Psoas muscle (tissue), 7 donors: ENCODE measurements at regions not wholly inside any gene's neighbourhood (a gene's known extent, or its start where the extent isn't known, plus 50 kb on each side); places are given as distances from the start of the nearest gene placed in this dataset.

Experiments used
- ATAC-seq, 4 donors: fragments of 200-7000 bp; cut with Tn5 transposase; one replicate each; pipeline ENCODE4 v1.9.1; 2020; ENCODE audit warnings: moderate library complexity in 3 of 4, mild to moderate bottlenecking in 2 of 4
- DNase-seq, 2 donors: peaks; one replicate each; pipeline ENCODE4 v3.0.0-alpha.2; 2020
- H3K27ac ChIP-seq: fragments of 200-600 bp; one replicate; pipeline ENCODE4 v1.8.0; 2022
- H3K27me3 ChIP-seq, 3 donors: fragments of 200-600 bp in 1 of 3; one replicate each; pipeline versions ENCODE4 v1.6.1 to v1.8.0; 2013 to 2022; ENCODE audit warnings: low read length in 2 of 3, mild to moderate bottlenecking in 2 of 3, moderate library complexity in 1 of 3; ENCODE audit not compliant: insufficient read depth in 3 of 3
- H3K36me3 ChIP-seq, 2 donors: fragments of 200-600 bp in 1 of 2; one replicate each; pipeline versions ENCODE4 v1.6.1 to v1.8.0; 2013 to 2022; ENCODE audit warnings: low read depth in 1 of 2, mild to moderate bottlenecking in 1 of 2, moderate library complexity in 1 of 2; ENCODE audit not compliant: insufficient read depth in 1 of 2
- H3K4me1 ChIP-seq: fragments of 200-600 bp; one replicate; pipeline ENCODE4 v1.8.0; 2022
- H3K4me3 ChIP-seq: fragments of 200-600 bp; one replicate; pipeline ENCODE4 v1.8.0; 2022; ENCODE audit warnings: mild to moderate bottlenecking
- H3K9me3 ChIP-seq: fragments of 200-600 bp; one replicate; pipeline ENCODE4 v1.8.0; 2022
- WGBS, 3 donors: extraction: QIAGEN DNeasy Blood & Tissue Kit; methylation state at CpG; one replicate each; pipeline versions ENCODE4 v1.1.6 to v1.1.7; 2013; 5-methylcytosine and 5-hydroxymethylcytosine counted together
- intact Hi-C, 2 donors: fragments of 100-400 bp; cut with DNase I; formaldehyde crosslinking; loops; one replicate each; pipeline versions ENCODE4 v1.11.0 to v1.14.2; 2022
- TF ChIP-seq, protein P1 (sequence below): fragments of 200-600 bp; IDR thresholded peaks from one replicate; pipeline ENCODE4 v1.8.0; 2022; ENCODE audit warnings: antibody characterized with exemption
- donor health status: healthy with polysubstance abuse.
- donor health status: DM: no; HTN: no; CAD: no; lungs with moderate emphysema.
- donor health status: Bipolar disorder and iron deficiency.
- donor health status: healthy.
- donor health status: DM: yes; HTN: yes; CAD: no.
- donor health status: DM: no; HTN: no; CAD: no.
- donor health status: DM: yes; HTN: yes; CAD: no.

- ATAC-seq = no peak
These were observed 265.9 kb downstream of the NEBL start for GRCh38 chr10:20631229-20631628.

GRCh38 chr10:20630092-20630643 lies 266.9 kb downstream of the NEBL start:
- no peaks in the 10 kb centered on the region for H3K27me3 ChIP-seq
- H3K27ac ChIP-seq = no peak overlapping the region
- H3K4me1 ChIP-seq = no peaks in the 10 kb centered on the region
- 77 to 93% (median 83%) methylated on average over 1 of the region's 1 CpG for WGBS, 3 donors
- no peak overlapping the region for H3K4me3 ChIP-seq
- intact Hi-C loops = no loop called here
- DNase-seq (no peak), ATAC-seq (no peak)
- TF ChIP-seq, protein P1, sequence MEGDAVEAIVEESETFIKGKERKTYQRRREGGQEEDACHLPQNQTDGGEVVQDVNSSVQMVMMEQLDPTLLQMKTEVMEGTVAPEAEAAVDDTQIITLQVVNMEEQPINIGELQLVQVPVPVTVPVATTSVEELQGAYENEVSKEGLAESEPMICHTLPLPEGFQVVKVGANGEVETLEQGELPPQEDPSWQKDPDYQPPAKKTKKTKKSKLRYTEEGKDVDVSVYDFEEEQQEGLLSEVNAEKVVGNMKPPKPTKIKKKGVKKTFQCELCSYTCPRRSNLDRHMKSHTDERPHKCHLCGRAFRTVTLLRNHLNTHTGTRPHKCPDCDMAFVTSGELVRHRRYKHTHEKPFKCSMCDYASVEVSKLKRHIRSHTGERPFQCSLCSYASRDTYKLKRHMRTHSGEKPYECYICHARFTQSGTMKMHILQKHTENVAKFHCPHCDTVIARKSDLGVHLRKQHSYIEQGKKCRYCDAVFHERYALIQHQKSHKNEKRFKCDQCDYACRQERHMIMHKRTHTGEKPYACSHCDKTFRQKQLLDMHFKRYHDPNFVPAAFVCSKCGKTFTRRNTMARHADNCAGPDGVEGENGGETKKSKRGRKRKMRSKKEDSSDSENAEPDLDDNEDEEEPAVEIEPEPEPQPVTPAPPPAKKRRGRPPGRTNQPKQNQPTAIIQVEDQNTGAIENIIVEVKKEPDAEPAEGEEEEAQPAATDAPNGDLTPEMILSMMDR = no peak
- no peaks in the 10 kb centered on the region for H3K9me3 ChIP-seq
- H3K36me3 ChIP-seq = no peaks in the 10 kb centered on the region

More at GRCh38 chr10:20631229-20631628, 265.9 kb downstream of the NEBL start:
- DNase-seq = no peak
- TF ChIP-seq, protein P1 = no peak
- no peak overlapping the region for H3K4me3 ChIP-seq
- H3K27me3 ChIP-seq = no peaks in the 10 kb centered on the region
- 81 to 93% (median 91%) methylated on average over 1 of the region's 1 CpG for WGBS, 3 donors
- no peaks in the 10 kb centered on the region for H3K9me3 ChIP-seq
- intact Hi-C loops = no loop called here
- H3K27ac ChIP-seq = no peak overlapping the region
- H3K36me3 ChIP-seq = no peaks in the 10 kb centered on the region
- no peaks in the 10 kb centered on the region for H3K4me1 ChIP-seq

GRCh38 chr10:20627946-20628507 lies 269.1 kb downstream of the NEBL start:
- Histone ChIP-seq H3K36me3 (no peaks in the 10 kb centered on the region), H3K4me3 (no peak overlapping the region), H3K4me1 (no peaks in the 10 kb centered on the region), H3K9me3 (no peaks in the 10 kb centered on the region), H3K27ac (no peak overlapping the region), H3K27me3 (no peaks in the 10 kb centered on the region)
- TF ChIP-seq, protein P1 = no peak
- DNase-seq = no peak
- intact Hi-C loops = loop anchor here in 1 of 2 donors (5.0 kb wide), 1 partner anchor 516 kb away; no protein-coding TSS in a partner anchor
- ATAC-seq = no peak
- 36 to 46% (median 43%) methylated on average over 3 of the region's 3 CpGs for WGBS, 3 donors

DNA sequence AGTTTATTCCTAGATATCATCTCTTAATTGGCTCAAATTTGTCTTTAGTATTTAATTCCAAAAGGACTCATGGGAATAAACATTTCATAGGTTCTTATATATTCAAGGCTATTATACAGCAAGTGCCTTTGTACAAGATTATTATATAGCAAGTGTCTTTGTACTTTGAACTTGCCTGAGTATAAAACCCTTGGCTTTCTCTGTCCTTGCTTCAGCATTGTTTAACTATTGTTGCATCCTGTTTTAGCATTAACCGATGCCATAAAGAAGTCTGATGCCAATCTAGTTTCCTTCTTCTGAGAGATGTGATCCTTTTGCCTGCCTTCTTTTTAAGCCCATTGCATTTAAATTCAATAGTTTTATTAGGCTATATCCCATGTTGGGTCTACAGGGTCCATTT lies 270.0 kb downstream of the NEBL start:
- TF ChIP-seq, protein P1 = no peak
- no peak for ATAC-seq
- no peaks in the 10 kb centered on the region for H3K36me3 ChIP-seq

More for the DNA sequence above, 270.0 kb downstream of the NEBL start:
- no peaks in the 10 kb centered on the region for H3K27me3 ChIP-seq
- 76 to 79% (median 79%) methylated on average over 1 of the region's 1 CpG for WGBS, 3 donors
- no peaks in the 10 kb centered on the region for H3K4me1 ChIP-seq
- no peak overlapping the region for H3K27ac ChIP-seq
- DNase-seq = no peak
- no peaks in the 10 kb centered on the region for H3K9me3 ChIP-seq
- H3K4me3 ChIP-seq = no peak overlapping the region
- intact Hi-C loops = loop anchor here in 1 of 2 donors (5.0 kb wide), 1 partner anchor 515 kb away; no protein-coding TSS in a partner anchor
